Activated T-helper 1 cell treated with anti-CD3 and anti-CD28 coated beads, Interleukin-12 subunit alpha, Interleukin-12 subunit beta, Interleukin-2, Interleukin-4 antibody, amounts not matched to agents 30 ng/mL and 10 ng/mL and 1 ng/mL, durations not matched to agents 14 hours and 24 hours and 36 hours (primary cell): ENCODE measurements at regions not wholly inside any gene's neighbourhood (a gene's known extent, or its start where the extent isn't known, plus 50 kb on each side); places are given as distances from the start of the nearest gene placed in this dataset.
"Not testable (repeated sequence)": the region's sequence is repeated elsewhere in the genome, so short reads cannot be mapped to it uniquely, and the experiment has no call there.

ENCODE experiments used
- DNase-seq: peaks from one replicate; pipeline ENCODE4 v3.0.0; 2021; ENCODE audit warnings: low spot score
- H3K27ac Mint-ChIP-seq: one replicate; pipeline ENCODE4 v1.8.0; 2021; ENCODE audit warnings: mild to moderate bottlenecking, mixed read lengths
- H3K27me3 Mint-ChIP-seq: one replicate; pipeline ENCODE4 v1.8.0; 2022; ENCODE audit warnings: mild to moderate bottlenecking, moderate library complexity, mixed read lengths; ENCODE audit not compliant: insufficient read depth
- H3K36me3 Mint-ChIP-seq: one replicate; pipeline ENCODE4 v1.8.0; 2021; ENCODE audit warnings: low read depth, mixed read lengths
- H3K4me1 Mint-ChIP-seq: one replicate; pipeline ENCODE4 v1.8.0; 2021; ENCODE audit warnings: low read depth, mixed read lengths
- H3K4me3 Mint-ChIP-seq: one replicate; pipeline ENCODE4 v1.8.0; 2021; ENCODE audit warnings: mild to moderate bottlenecking, moderate library complexity, mixed read lengths
- H3K9me3 Mint-ChIP-seq: one replicate; pipeline ENCODE4 v1.8.0; 2021; ENCODE audit warnings: mixed read lengths
- intact Hi-C: fragments of 100-400 bp; cut with micrococcal nuclease; formaldehyde crosslinking; loops from one replicate; pipeline ENCODE4 v1.15.1; 2024

DNA sequence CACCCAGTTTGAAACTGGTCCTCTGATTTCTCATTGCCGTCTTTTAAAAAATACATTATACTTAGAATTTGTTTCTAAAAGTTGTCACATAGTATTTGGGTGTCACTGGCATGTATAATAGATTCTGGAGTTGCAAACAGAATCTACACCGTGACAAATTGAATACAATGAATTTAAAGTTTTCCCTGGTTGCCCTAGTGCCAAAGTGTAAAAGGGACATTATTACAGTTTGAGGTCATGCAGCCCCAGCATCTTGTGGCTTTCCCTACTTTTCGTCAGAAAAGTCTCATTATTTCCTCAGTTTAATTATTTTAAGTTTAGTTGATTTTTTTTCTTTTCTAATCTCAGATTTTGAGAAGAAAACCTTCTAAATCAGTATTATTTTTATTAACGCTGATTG, 155.9 kb downstream of the DISP1 start:
- Mint-ChIP-seq H3K9me3 (no peaks in the 10 kb centered on the region), H3K27me3 (no peaks in the 10 kb centered on the region), H3K27ac (no peak overlapping the region), H3K4me1 (no peaks in the 10 kb centered on the region), H3K36me3 (no peaks in the 10 kb centered on the region), H3K4me3 (no peak overlapping the region)
- DNase-seq = no peak
- intact Hi-C loops = no loop called here

DNA sequence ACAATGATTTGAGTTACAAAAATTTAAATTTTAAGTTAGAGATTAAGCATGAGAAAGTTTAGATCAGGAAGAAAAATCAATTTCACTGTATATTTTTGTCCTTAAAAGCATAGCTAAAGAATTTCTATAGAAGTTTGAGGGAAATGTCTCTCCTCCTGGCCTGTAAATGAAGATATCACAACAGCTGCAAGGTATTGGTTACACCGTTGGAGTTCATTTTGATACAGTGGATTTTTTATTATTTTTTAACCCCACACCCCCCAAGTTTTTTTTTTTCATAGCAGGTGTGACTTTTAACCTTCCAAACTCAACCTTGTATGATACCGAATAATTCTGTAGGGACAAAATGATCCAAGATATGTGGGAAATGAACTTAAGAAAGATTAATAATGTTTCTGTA, 156.3 kb downstream of the DISP1 start:
- intact Hi-C loops = no loop called here
- H3K27me3 Mint-ChIP-seq = no peaks in the 10 kb centered on the region
- no peaks in the 10 kb centered on the region for H3K9me3 Mint-ChIP-seq
- no peaks in the 10 kb centered on the region for H3K4me1 Mint-ChIP-seq
- H3K4me3 Mint-ChIP-seq = no peak overlapping the region
- H3K27ac Mint-ChIP-seq = no peak overlapping the region
- H3K36me3 Mint-ChIP-seq = no peaks in the 10 kb centered on the region
- no peak for DNase-seq

GRCh38 chr1:222973561-222973960, 158.7 kb downstream of the DISP1 start:
- DNase-seq = no peak

GRCh38 chr1:222974496-222974895, 159.7 kb downstream of the DISP1 start:
- no peak overlapping the region for H3K4me3 Mint-ChIP-seq

More at GRCh38 chr1:222973561-222973960, 158.7 kb downstream of the DISP1 start:
- Mint-ChIP-seq H3K4me1 (no peaks in the 10 kb centered on the region), H3K4me3 (no peak overlapping the region), H3K27me3 (no peaks in the 10 kb centered on the region), H3K9me3 (no peaks in the 10 kb centered on the region), H3K27ac (no peak overlapping the region), H3K36me3 (no peaks in the 10 kb centered on the region)
- intact Hi-C loops = no loop called here

DNA sequence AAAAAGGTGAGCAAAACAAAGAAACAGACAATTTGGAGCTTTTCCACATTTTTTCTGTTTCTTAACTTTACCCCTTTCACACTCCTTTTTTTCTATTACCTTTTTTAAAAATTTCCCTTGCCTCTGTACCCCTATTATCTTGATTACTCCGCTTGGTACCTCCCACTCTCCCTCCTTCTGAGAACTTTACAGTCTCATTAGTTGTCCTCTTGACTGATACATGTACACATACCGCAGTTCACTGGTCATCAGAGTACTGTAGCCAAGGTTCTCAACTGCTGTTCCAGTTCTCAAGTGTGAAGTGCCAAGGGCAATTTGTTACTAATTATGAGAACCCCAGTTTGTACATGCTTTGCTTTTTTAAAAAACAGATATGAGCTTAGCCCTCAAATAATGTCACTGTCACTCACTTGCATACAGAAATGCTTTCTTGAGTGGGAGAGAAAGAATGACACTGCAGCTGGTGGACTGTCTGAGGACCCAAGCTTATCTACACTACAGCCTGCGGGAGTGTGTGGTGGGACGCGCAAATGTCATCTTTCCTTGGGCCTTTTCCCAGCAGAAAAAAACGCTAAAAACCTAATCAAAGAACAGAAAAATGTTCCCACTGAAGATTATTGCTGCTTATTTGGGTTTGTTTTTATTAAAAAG, 160.8 kb downstream of the DISP1 start:
- Mint-ChIP-seq H3K27me3 (no peaks in the 10 kb centered on the region), H3K36me3 (no peaks in the 10 kb centered on the region), H3K4me1 (no peaks in the 10 kb centered on the region), H3K9me3 (no peaks in the 10 kb centered on the region), H3K4me3 (no peak overlapping the region), H3K27ac (no peak overlapping the region)
- no peak for DNase-seq
- intact Hi-C loops = no loop called here

More at GRCh38 chr1:222974496-222974895, 159.7 kb downstream of the DISP1 start:
- H3K27ac Mint-ChIP-seq = no peak overlapping the region
- no peaks in the 10 kb centered on the region for H3K27me3 Mint-ChIP-seq
- no peak for DNase-seq
- intact Hi-C loops = no loop called here
- H3K4me1 Mint-ChIP-seq = no peaks in the 10 kb centered on the region
- H3K9me3 Mint-ChIP-seq = no peaks in the 10 kb centered on the region
- H3K36me3 Mint-ChIP-seq = no peaks in the 10 kb centered on the region

DNA sequence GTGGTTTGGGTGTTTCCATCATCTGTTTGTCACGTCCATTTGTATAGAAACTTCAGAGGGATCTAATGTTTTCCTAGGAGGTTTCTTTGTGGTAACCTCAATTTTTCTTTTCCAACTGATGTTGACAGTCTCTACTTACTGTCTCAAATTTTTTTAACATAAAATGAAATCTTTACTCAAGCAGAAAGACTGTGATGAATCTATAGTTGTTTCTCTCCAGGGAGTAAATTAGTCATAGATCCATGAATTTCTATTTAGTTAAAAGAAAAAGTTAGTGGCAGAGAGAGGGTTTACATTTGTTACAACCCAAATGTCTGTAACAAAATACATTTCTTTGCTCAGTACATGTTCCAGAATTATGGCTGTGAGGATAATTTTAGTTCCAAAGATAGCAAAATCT, 161.6 kb downstream of the DISP1 start:
- no peaks in the 10 kb centered on the region for H3K27me3 Mint-ChIP-seq
- no peaks in the 10 kb centered on the region for H3K9me3 Mint-ChIP-seq
- H3K27ac Mint-ChIP-seq = no peak overlapping the region
- no peak for DNase-seq
- H3K4me3 Mint-ChIP-seq = no peak overlapping the region
- intact Hi-C loops = no loop called here
- no peaks in the 10 kb centered on the region for H3K36me3 Mint-ChIP-seq
- H3K4me1 Mint-ChIP-seq = no peaks in the 10 kb centered on the region

GRCh38 chr1:222977294-222977693, 162.5 kb downstream of the DISP1 start:
- H3K36me3 Mint-ChIP-seq, H3K27ac Mint-ChIP-seq, H3K4me1 Mint-ChIP-seq, H3K9me3 Mint-ChIP-seq, H3K27me3 Mint-ChIP-seq, DNase-seq, intact Hi-C loops, H3K4me3 Mint-ChIP-seq: not testable (repeated sequence)

DNA sequence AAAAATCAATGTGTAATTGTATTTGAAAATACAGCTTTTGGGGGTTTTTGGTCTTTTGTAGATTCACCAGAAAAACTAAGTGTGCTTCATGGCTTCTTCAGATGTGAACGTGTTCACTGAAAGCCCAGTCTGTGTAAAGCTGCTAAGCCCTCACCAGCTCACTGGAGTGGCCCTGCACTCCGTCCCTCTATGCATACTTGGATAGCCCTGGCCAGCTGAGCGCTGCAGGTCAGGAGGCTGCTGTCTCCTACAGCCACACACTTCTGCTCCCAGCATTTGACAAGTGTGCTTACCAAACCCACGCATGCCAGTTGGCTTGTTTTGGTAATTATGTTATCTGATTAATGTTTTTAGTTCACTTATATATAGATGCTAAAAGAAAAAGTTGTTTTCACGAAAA, 163.5 kb downstream of the TLR5 start:
- Mint-ChIP-seq H3K4me3 (no peak overlapping the region), H3K27me3 (no peaks in the 10 kb centered on the region), H3K4me1 (no peaks in the 10 kb centered on the region), H3K36me3 (no peaks in the 10 kb centered on the region), H3K27ac (no peak overlapping the region), H3K9me3 (no peaks in the 10 kb centered on the region)
- no peak for DNase-seq
- intact Hi-C loops = no loop called here

DNA sequence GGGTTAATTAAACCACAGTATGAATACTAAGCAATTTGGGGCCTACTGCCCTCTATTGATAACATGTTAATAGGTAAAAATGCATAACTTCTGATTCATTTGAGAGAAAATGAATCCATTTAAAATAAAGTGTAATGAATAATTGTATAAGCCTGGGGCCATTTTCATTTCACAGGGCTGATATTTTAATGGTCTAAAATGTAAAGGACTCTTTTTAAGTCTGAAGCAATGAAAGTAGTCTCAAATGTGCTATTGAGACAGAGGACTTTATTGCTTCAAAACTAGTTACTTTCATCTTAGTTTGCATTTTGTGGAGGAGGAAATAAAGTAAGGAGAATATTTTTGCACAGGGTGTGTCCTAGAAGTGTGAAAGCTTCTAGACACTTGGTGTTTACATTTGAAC, 155.4 kb downstream of the TLR5 start:
- no peak overlapping the region for H3K4me3 Mint-ChIP-seq
- H3K27me3 Mint-ChIP-seq = no peaks in the 10 kb centered on the region
- intact Hi-C loops = no loop called here
- H3K9me3 Mint-ChIP-seq = no peaks in the 10 kb centered on the region
- no peaks in the 10 kb centered on the region for H3K4me1 Mint-ChIP-seq
- no peak overlapping the region for H3K27ac Mint-ChIP-seq
- DNase-seq = no peak
- no peaks in the 10 kb centered on the region for H3K36me3 Mint-ChIP-seq

DNA sequence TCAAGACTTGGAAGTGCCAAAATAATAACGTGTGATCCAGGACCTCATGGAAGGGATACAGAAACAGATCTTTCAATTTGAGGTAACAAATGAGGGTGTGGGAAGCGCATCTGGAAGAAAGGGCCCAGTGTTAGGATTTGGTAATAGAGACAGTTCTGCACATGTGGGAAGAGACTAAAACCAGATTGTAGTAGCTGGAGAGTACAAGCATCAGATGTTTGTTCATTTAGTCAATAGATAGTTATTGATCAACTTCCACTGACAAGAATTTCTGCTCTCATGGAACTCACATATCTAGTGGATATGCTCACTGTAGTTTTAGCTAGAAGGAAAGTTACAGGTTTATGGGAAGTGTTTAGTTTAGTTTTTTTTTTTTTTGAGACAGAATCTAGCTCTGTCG, 153.6 kb downstream of the TLR5 start:
- H3K4me3 Mint-ChIP-seq = no peak overlapping the region
- no peaks in the 10 kb centered on the region for H3K27me3 Mint-ChIP-seq
- intact Hi-C loops = no loop called here
- no peak for DNase-seq
- H3K36me3 Mint-ChIP-seq = no peaks in the 10 kb centered on the region
- no peak overlapping the region for H3K27ac Mint-ChIP-seq
- no peaks in the 10 kb centered on the region for H3K9me3 Mint-ChIP-seq
- no peaks in the 10 kb centered on the region for H3K4me1 Mint-ChIP-seq

GRCh38 chr1:222991177-222991576, 151.9 kb downstream of the TLR5 start:
- H3K27ac Mint-ChIP-seq = no peak overlapping the region

GRCh38 chr1:222991908-222992307, 151.1 kb downstream of the TLR5 start:
- no peak for DNase-seq
- Mint-ChIP-seq H3K27ac (no peak overlapping the region), H3K4me3 (no peak overlapping the region), H3K27me3 (no peaks in the 10 kb centered on the region), H3K36me3 (no peaks in the 10 kb centered on the region), H3K9me3 (no peaks in the 10 kb centered on the region), H3K4me1 (no peaks in the 10 kb centered on the region)
- intact Hi-C loops = no loop called here

More at GRCh38 chr1:222991177-222991576, 151.9 kb downstream of the TLR5 start:
- Mint-ChIP-seq H3K9me3 (no peaks in the 10 kb centered on the region), H3K36me3 (no peaks in the 10 kb centered on the region), H3K4me3 (no peak overlapping the region), H3K4me1 (no peaks in the 10 kb centered on the region), H3K27me3 (no peaks in the 10 kb centered on the region)
- intact Hi-C loops = no loop called here
- DNase-seq = no peak

DNA sequence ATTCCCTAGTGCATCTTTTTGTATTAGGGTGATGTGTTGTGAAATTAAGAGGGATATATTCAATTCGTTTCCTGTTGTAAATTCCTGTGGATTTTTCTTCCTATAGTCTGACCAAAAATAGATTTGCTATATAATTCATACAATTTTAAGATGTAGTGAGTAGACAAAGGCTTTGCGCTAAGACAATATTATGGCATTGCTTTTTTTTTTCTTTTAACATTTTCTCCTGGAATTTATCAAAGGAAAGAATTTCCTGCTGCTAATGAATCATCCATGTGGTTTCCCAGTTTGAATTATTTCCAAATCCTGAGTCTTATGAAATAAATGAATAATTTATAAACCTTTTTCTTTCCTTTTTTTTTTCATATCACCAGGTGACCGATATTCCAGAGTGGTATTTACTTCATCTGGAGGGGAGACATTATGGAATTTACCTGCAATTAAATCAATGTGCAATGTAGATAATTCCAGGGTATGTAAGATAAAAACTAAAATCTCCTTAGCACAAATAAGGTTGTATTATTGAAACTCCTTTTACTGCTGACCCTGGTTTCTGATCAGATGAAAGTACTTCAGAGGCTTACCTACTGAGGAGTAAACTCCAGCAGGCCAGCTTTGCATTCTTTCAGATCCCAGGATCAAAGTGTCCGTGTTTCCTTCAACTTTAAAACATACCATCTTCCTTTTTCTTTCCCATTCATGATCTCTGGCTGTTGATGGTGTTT, 148.4 kb downstream of the TLR5 start:
- Mint-ChIP-seq H3K27ac (no peak overlapping the region), H3K4me1 (no peaks in the 10 kb centered on the region), H3K36me3 (no peaks in the 10 kb centered on the region), H3K9me3 (no peaks in the 10 kb centered on the region), H3K27me3 (no peaks in the 10 kb centered on the region), H3K4me3 (no peak overlapping the region)
- intact Hi-C loops = no loop called here
- DNase-seq = no peak

- Mint-ChIP-seq H3K36me3 (no peaks in the 10 kb centered on the region), H3K27me3 (no peaks in the 10 kb centered on the region), H3K4me1 (no peaks in the 10 kb centered on the region), H3K4me3 (no peak overlapping the region), H3K9me3 (no peaks in the 10 kb centered on the region), H3K27ac (no peak overlapping the region)
- no peak for DNase-seq
- intact Hi-C loops = no loop called here
Observed at GRCh38 chr1:222995236-222995580, 147.8 kb downstream of the TLR5 start.
